ENCODE measurements at regions not wholly inside any gene's neighbourhood (a gene's known extent, or its start where the extent isn't known, plus 50 kb on each side); places are given as distances from the start of the nearest gene placed in this dataset.

- no peak for TF ChIP-seq POLR2AphosphoS5 (IDR thresholded peaks at IDR 0.05)
- TF ChIP-seq CTCF (IDR thresholded peaks at IDR 0.05 in 8 of 11, conservative IDR thresholded peaks at IDR 0.05 in 3 of 11) = no peak
These were observed 1039.6 kb downstream of the ROBO2 start for GRCh38 chr3:78079514-78079913.
